Fibroblast of lung (primary cell): ENCODE measurements at regions not wholly inside any gene's neighbourhood (a gene's known extent, or its start where the extent isn't known, plus 50 kb on each side); places are given as distances from the start of the nearest gene placed in this dataset.

Experiments
- EZH2 ChIP-seq: IDR thresholded peaks from 2 replicates; pipeline ENCODE4 v1.5.1; 2012; ENCODE audit warnings: low read length, control low read depth, mild to moderate bottlenecking; ENCODE audit errors: missing control alignments
- TF ChIP-seq, protein P1 (sequence below), 2 donors: IDR thresholded peaks in 1 of 2; conservative IDR thresholded peaks in 1 of 2; 1 replicate in 1 of 2; 2 replicates in 1 of 2; pipeline ENCODE4 v1.5.1; 2011 to 2012; ENCODE audit warnings: low read length in 2 of 2, control low read depth in 1 of 2, inconsistent platforms in 1 of 2, low read depth in 1 of 2, mild to moderate bottlenecking in 1 of 2

DNA sequence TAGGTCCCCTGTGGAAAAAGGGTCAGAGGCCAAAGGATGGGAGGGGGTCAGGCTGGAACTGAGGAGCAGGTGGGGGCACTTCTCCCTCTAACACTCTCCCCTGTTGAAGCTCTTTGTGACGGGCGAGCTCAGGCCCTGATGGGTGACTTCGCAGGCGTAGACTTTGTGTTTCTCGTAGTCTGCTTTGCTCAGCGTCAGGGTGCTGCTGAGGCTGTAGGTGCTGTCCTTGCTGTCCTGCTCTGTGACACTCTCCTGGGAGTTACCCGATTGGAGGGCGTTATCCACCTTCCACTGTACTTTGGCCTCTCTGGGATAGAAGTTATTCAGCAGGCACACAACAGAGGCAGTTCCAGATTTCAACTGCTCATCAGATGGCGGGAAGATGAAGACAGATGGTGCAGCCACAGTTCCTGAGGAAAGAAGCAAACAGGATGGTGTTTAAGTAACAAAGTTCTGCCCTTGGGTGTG, 165.8 kb downstream of the RPIA start:
- TF ChIP-seq, protein P1, sequence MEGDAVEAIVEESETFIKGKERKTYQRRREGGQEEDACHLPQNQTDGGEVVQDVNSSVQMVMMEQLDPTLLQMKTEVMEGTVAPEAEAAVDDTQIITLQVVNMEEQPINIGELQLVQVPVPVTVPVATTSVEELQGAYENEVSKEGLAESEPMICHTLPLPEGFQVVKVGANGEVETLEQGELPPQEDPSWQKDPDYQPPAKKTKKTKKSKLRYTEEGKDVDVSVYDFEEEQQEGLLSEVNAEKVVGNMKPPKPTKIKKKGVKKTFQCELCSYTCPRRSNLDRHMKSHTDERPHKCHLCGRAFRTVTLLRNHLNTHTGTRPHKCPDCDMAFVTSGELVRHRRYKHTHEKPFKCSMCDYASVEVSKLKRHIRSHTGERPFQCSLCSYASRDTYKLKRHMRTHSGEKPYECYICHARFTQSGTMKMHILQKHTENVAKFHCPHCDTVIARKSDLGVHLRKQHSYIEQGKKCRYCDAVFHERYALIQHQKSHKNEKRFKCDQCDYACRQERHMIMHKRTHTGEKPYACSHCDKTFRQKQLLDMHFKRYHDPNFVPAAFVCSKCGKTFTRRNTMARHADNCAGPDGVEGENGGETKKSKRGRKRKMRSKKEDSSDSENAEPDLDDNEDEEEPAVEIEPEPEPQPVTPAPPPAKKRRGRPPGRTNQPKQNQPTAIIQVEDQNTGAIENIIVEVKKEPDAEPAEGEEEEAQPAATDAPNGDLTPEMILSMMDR (conservative IDR thresholded peaks at IDR 0.05 in 1 of 2, IDR thresholded peaks at IDR 0.05 in 1 of 2; ENCODE audit: low read depth in 1 of 2, low read length in 2 of 2), result no peak
- TF ChIP-seq EZH2, result no peak
